Osteoblast (primary cell): ENCODE measurements at regions not wholly inside any gene's neighbourhood (a gene's known extent, or its start where the extent isn't known, plus 50 kb on each side); places are given as distances from the start of the nearest gene placed in this dataset.
A peak's percentile ranks its signal among the peaks of the same experiment; 100 is the strongest.

Experiments
- DNase-seq: peaks from one replicate; pipeline ENCODE4 v3.0.0; 2011; ENCODE audit warnings: low spot score, mixed read lengths; ENCODE audit not compliant: insufficient read length; ENCODE audit errors: missing footprints
- H2AFZ ChIP-seq: 2 replicates; pipeline ENCODE4 v1.6.0; 2011; ENCODE audit warnings: mild to moderate bottlenecking, low read length
- H3K27ac ChIP-seq: 2 replicates; pipeline ENCODE4 v1.5.1; 2011; ENCODE audit warnings: mild to moderate bottlenecking, low read depth, low read length, moderate library complexity
- H3K27me3 ChIP-seq: 2 replicates; pipeline ENCODE4 v1.6.0; 2012; ENCODE audit warnings: mild to moderate bottlenecking, control low read depth, inconsistent platforms, low read length, moderate library complexity; ENCODE audit not compliant: insufficient read depth
- H3K36me3 ChIP-seq: 2 replicates; pipeline ENCODE4 v1.5.1; 2011; ENCODE audit warnings: mild to moderate bottlenecking, low read length, control low read depth, moderate library complexity; ENCODE audit not compliant: insufficient read depth
- H3K4me1 ChIP-seq: 2 replicates; pipeline ENCODE4 v1.5.1; 2011; ENCODE audit warnings: mild to moderate bottlenecking, low read length, control low read depth, moderate library complexity; ENCODE audit not compliant: insufficient read depth
- H3K4me2 ChIP-seq: 2 replicates; pipeline ENCODE4 v1.6.0; 2011; ENCODE audit warnings: mild to moderate bottlenecking, low read length; ENCODE audit not compliant: insufficient read depth
- H3K4me3 ChIP-seq: fragments of 200-600 bp; sonication (generic); 3 replicates; pipeline ENCODE4 v1.5.1; 2012; ENCODE audit warnings: mild to moderate bottlenecking, low read length, inconsistent platforms; ENCODE audit not compliant: insufficient read depth
- H3K79me2 ChIP-seq: 2 replicates; pipeline ENCODE4 v1.6.0; 2012; ENCODE audit warnings: mild to moderate bottlenecking, low read length, control low read depth, inconsistent platforms; ENCODE audit not compliant: insufficient read depth
- H3K9me3 ChIP-seq: 2 replicates; pipeline ENCODE4 v1.5.1; 2011; ENCODE audit warnings: low read depth, low read length, control low read depth
- H4K20me1 ChIP-seq: 2 replicates; pipeline ENCODE4 v1.6.0; 2012; ENCODE audit warnings: mild to moderate bottlenecking, low read length, control low read depth; ENCODE audit not compliant: insufficient read depth
- TF ChIP-seq, protein P1 (sequence below): IDR thresholded peaks from 2 replicates; pipeline ENCODE4 v1.5.1; 2011; ENCODE audit warnings: mild to moderate bottlenecking, low read depth, low read length, moderate library complexity; ENCODE audit errors: extremely low read depth

DNA sequence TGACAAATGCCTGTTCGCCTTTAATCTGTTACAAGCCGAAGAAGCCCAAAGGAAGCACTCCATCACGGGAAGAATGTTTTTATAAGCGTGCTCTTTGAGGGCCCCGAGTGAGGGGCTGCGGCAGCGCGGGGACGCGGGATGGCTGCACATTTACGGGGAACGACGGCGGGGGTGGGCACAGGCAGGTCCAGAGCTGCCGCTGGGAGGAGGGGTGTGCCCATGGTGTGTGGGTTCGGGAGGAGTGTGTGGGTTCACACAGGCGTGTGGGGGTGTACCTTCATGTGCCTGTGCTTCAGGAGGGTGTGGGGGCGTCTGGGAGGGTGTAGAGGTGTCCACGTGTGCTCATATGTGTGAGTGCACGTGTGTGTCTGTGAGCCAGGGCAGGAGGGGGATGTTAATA lies 155.9 kb upstream of the ZC3H12A start:
- Histone ChIP-seq H2AFZ (no peak overlapping the region), H4K20me1 (no peaks in the 10 kb centered on the region), H3K4me1 (no peaks in the 10 kb centered on the region), H3K79me2 (no peaks in the 10 kb centered on the region), H3K4me2 (no peak overlapping the region), H3K27me3 (peaks cover 7% of the 10 kb centered on the region), H3K36me3 (no peaks in the 10 kb centered on the region), H3K9me3 (no peaks in the 10 kb centered on the region), H3K27ac (no peak overlapping the region), H3K4me3 (no peak overlapping the region)
- DNase-seq = no peak
- TF ChIP-seq, protein P1, sequence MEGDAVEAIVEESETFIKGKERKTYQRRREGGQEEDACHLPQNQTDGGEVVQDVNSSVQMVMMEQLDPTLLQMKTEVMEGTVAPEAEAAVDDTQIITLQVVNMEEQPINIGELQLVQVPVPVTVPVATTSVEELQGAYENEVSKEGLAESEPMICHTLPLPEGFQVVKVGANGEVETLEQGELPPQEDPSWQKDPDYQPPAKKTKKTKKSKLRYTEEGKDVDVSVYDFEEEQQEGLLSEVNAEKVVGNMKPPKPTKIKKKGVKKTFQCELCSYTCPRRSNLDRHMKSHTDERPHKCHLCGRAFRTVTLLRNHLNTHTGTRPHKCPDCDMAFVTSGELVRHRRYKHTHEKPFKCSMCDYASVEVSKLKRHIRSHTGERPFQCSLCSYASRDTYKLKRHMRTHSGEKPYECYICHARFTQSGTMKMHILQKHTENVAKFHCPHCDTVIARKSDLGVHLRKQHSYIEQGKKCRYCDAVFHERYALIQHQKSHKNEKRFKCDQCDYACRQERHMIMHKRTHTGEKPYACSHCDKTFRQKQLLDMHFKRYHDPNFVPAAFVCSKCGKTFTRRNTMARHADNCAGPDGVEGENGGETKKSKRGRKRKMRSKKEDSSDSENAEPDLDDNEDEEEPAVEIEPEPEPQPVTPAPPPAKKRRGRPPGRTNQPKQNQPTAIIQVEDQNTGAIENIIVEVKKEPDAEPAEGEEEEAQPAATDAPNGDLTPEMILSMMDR = no peak

DNA sequence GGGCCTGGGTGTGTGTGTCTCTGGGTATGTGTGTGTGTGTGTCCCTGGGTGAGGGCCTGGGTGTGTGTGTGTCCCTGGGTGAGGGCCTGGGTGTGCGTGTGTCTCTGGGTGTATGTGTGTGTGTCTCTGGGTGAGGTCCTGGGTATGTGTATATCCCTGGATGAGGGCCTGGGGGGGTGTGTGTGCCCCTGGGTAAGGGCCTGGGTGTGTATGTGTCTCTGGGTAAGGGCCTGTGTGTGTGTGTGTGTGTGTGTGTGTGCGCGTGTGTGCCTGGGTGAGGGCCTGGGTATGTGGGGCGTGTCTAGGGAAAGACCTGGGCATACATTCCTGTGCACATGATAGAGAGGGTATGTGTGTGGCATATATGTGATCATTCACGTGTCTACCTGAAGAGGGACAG lies 155.1 kb upstream of the ZC3H12A start:
- Histone ChIP-seq H3K27me3 (peaks cover 7% of the 10 kb centered on the region), H3K79me2 (no peaks in the 10 kb centered on the region), H3K4me1 (no peaks in the 10 kb centered on the region), H4K20me1 (no peaks in the 10 kb centered on the region), H3K4me3 (no peak overlapping the region), H3K27ac (no peak overlapping the region), H3K36me3 (no peaks in the 10 kb centered on the region), H3K4me2 (no peak overlapping the region), H2AFZ (no peak overlapping the region), H3K9me3 (no peaks in the 10 kb centered on the region)
- no peak for DNase-seq
- TF ChIP-seq, protein P1 = no peak

DNA sequence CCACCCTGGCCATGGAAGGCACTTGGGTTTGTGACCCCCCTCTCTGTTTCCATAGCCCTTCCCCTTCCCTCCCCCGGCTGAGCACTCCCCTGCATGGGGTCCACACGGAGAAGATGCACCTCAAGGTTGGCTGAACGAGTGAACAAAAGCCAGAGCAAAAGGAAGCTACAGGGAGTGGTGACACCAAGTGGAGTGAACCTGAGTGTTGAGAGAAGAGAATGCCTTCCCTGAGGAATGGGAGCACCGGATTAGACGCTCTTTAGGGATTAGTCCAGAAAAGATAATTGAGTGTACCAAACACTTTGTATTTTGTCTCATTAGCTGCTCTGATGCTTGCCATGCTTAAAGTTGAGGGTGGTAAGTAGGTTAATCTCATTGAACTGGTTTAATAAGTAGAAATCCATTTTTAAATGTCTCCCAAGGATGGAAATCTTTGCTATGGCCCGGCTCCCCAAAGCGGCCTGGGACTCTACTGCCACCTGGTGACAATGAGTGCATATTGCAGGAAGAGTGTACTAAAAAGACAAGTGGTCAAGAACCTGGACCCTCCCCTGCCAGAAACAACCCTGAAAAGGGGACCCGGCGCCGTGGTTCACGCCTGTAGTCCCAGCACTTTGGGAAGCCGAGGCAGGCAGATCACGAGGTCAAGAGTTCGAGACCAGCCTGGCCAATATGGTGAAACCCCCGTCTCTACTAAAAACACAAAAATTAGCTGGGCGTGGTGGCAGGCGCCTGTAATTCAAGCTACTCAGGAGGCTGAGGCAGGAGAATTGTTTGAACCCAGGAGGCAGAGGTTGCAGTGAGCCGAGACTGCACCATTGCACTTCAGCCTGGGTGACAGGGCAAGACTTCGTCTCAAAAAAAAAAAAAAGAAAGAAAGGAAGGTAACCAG lies 150.6 kb upstream of the ZC3H12A start:
- H2AFZ ChIP-seq = no peak overlapping the region
- TF ChIP-seq, protein P1 = peak; percentile 50
- H3K9me3 ChIP-seq = no peaks in the 10 kb centered on the region
- DNase-seq = no peak
- H3K27me3 ChIP-seq = no peaks in the 10 kb centered on the region
- H3K79me2 ChIP-seq = no peaks in the 10 kb centered on the region
- no peak overlapping the region for H3K4me2 ChIP-seq
- no peak overlapping the region for H3K27ac ChIP-seq
- H3K4me3 ChIP-seq = no peak overlapping the region
- no peaks in the 10 kb centered on the region for H3K4me1 ChIP-seq
- no peaks in the 10 kb centered on the region for H3K36me3 ChIP-seq
- no peaks in the 10 kb centered on the region for H4K20me1 ChIP-seq

DNA sequence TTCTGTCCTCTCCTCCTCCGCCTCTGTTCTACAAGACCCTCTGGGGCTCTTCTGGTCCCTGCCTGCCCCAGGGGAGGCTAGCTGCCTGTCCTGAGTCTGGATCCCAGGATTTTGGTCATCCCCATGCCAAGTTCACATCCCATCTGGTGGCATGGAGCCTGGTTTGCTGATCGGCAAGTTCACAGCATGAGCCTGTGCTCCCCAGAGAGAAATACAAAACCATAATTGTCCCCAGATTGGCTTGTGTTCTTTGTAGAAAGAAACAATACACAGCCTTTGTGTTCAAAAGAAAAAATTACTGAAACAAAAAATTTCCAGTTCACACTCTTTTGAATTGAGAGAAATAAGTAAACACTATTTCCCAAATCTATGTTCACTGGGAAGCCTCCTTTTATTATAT lies 149.4 kb upstream of the ZC3H12A start:
- Histone ChIP-seq H3K27ac (no peak overlapping the region), H2AFZ (no peak overlapping the region), H3K27me3 (no peaks in the 10 kb centered on the region), H3K9me3 (no peaks in the 10 kb centered on the region), H3K36me3 (no peaks in the 10 kb centered on the region), H3K79me2 (no peaks in the 10 kb centered on the region), H3K4me1 (no peaks in the 10 kb centered on the region), H4K20me1 (no peaks in the 10 kb centered on the region), H3K4me3 (no peak overlapping the region), H3K4me2 (no peak overlapping the region)
- TF ChIP-seq, protein P1 = no peak
- no peak for DNase-seq
